NB4 (cell line): ENCODE measurements at regions not wholly inside any gene's neighbourhood (a gene's known extent, or its start where the extent isn't known, plus 50 kb on each side); places are given as distances from the start of the nearest gene placed in this dataset.

Experiments used
- MYC ChIP-seq: IDR thresholded peaks from 2 replicates; pipeline ENCODE4 v1.6.1; 2011; ENCODE audit warnings: low read depth, low read length
- POLR2A ChIP-seq: IDR thresholded peaks from 2 replicates; pipeline ENCODE4 v1.6.1; 2011; ENCODE audit warnings: mild to moderate bottlenecking; ENCODE audit not compliant: insufficient read length; ENCODE audit errors: extremely low read depth
- TF ChIP-seq, protein P1 (sequence below): IDR thresholded peaks from one replicate; pipeline ENCODE4 v1.5.1; 2012; ENCODE audit warnings: low read depth, low read length
- TF ChIP-seq, protein P2 (sequence below): IDR thresholded peaks from 2 replicates; pipeline ENCODE4 v1.6.1; 2011; ENCODE audit warnings: low read depth, low read length

DNA sequence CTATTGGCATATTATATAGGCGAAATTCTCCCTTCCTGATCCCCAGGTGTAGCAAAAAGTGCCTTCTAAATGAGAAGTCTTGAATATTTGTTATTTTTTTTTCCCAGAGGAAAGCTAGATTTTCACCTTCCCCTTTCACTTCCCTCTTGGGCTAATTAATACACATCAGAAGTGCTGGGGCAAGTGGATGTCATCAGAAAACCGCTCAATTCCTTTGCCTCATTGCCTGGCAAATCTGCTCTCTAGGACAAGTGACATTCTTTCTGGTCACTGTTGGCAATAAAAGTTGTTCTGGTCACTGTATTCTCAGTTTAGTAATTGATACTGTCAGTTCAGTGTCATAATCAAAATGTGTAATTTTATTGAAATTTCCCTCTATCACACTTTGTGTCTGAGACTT lies 174.5 kb downstream of the ETNK1 start:
- TF ChIP-seq, protein P1, sequence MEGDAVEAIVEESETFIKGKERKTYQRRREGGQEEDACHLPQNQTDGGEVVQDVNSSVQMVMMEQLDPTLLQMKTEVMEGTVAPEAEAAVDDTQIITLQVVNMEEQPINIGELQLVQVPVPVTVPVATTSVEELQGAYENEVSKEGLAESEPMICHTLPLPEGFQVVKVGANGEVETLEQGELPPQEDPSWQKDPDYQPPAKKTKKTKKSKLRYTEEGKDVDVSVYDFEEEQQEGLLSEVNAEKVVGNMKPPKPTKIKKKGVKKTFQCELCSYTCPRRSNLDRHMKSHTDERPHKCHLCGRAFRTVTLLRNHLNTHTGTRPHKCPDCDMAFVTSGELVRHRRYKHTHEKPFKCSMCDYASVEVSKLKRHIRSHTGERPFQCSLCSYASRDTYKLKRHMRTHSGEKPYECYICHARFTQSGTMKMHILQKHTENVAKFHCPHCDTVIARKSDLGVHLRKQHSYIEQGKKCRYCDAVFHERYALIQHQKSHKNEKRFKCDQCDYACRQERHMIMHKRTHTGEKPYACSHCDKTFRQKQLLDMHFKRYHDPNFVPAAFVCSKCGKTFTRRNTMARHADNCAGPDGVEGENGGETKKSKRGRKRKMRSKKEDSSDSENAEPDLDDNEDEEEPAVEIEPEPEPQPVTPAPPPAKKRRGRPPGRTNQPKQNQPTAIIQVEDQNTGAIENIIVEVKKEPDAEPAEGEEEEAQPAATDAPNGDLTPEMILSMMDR: no peak
- TF ChIP-seq POLR2A (no peak), MYC (no peak)
- TF ChIP-seq, protein P2, sequence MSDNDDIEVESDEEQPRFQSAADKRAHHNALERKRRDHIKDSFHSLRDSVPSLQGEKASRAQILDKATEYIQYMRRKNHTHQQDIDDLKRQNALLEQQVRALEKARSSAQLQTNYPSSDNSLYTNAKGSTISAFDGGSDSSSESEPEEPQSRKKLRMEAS: no peak
